ENCODE measurements at regions not wholly inside any gene's neighbourhood (a gene's known extent, or its start where the extent isn't known, plus 50 kb on each side); places are given as distances from the start of the nearest gene placed in this dataset.

DNA sequence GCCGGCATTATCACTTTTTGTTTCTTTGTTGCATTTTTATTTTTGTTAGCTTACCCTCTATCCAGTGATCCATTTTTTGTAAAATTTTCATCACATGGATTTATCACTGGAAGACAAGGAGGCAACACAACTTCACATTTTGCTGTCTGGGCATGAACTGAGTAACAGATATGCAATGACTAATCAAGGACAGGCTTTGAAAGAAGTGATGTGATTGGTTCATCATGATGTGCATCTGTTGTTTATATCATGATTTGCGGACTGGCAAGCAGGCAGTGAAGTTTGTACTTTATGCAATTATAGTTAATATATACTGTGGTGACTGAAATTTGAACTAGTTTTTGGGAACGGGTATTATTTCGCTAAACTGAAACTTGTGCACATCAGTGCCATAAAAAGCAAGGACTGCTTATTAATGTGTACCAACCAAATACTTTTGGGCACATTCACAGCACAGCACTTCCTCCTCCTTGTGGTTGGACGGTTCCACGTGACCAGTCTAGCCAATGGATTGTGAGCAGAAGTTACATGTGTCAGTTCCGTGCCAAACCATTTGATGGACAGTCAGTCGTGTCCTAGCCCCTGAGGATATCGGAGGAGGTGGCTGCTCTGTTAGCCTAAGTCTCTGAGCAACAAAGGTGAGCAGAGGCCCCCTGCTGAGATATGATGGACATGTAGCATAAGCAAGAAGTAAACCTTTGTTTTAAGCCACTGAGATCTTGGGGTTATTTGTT lies 201.4 kb upstream of the SIX2 start:
- TF ChIP-seq, protein P1, sequence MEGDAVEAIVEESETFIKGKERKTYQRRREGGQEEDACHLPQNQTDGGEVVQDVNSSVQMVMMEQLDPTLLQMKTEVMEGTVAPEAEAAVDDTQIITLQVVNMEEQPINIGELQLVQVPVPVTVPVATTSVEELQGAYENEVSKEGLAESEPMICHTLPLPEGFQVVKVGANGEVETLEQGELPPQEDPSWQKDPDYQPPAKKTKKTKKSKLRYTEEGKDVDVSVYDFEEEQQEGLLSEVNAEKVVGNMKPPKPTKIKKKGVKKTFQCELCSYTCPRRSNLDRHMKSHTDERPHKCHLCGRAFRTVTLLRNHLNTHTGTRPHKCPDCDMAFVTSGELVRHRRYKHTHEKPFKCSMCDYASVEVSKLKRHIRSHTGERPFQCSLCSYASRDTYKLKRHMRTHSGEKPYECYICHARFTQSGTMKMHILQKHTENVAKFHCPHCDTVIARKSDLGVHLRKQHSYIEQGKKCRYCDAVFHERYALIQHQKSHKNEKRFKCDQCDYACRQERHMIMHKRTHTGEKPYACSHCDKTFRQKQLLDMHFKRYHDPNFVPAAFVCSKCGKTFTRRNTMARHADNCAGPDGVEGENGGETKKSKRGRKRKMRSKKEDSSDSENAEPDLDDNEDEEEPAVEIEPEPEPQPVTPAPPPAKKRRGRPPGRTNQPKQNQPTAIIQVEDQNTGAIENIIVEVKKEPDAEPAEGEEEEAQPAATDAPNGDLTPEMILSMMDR (IDR thresholded peaks at IDR 0.05) = no peak
- TF ChIP-seq POLR2A (IDR thresholded peaks at IDR 0.05) (no peak), POLR2AphosphoS5 (IDR thresholded peaks at IDR 0.05) (no peak)

Data from breast epithelium (tissue), 3 donors.